GM10248 (cell line): ENCODE measurements at regions not wholly inside any gene's neighbourhood (a gene's known extent, or its start where the extent isn't known, plus 50 kb on each side); places are given as distances from the start of the nearest gene placed in this dataset.

Experiments used
- CTCF ChIA-PET: fragments of 300-600 bp; sonication (Branson Sonifier 250); formaldehyde crosslinking; extraction: SDS; loops from one replicate; lab custom pipeline; 2021; ENCODE audit warnings: antibody characterized with exemption; lab: Yijun Ruan, JAX
- POLR2A ChIA-PET: fragments of 350-650 bp; sonication (Branson Sonifier 250); formaldehyde crosslinking; extraction: SDS; loops from one replicate; lab custom pipeline; 2020; ENCODE audit warnings: antibody characterized with exemption; lab: Yijun Ruan, JAX
- DNase-seq: peaks from one replicate; pipeline ENCODE4 v3.0.0; 2012; ENCODE audit errors: extremely low spot score
- CTCF ChIP-seq: IDR thresholded peaks from 2 replicates; pipeline ENCODE4 v1.5.1; 2012; ENCODE audit warnings: mild to moderate bottlenecking, low read depth; ENCODE audit errors: extremely low read depth, missing control alignments, control extremely low read depth

GRCh38 chr13:21823416-21823815 is 152.5 kb downstream of the FGF9 start:
- DNase-seq: no peak
- ChIA-PET POLR2A (no interaction called here), CTCF (no interaction called here)
- TF ChIP-seq CTCF: no peak

- ChIA-PET CTCF (no interaction called here), POLR2A (no interaction called here)
- DNase-seq: no peak
- TF ChIP-seq CTCF: no peak
These were observed 153.1 kb downstream of the FGF9 start for GRCh38 chr13:21823949-21824348.

GRCh38 chr13:21825186-21825585 is 154.3 kb downstream of the FGF9 start:
- ChIA-PET CTCF (no interaction called here), POLR2A (no interaction called here)
- DNase-seq: no peak
- no peak for TF ChIP-seq CTCF

GRCh38 chr13:21825801-21826200 is 154.9 kb downstream of the FGF9 start:
- no peak for TF ChIP-seq CTCF
- no peak for DNase-seq
- CTCF ChIA-PET: no interaction called here
- POLR2A ChIA-PET: no interaction called here

GRCh38 chr13:21826214-21827015 is 155.5 kb downstream of the FGF9 start:
- no peak for DNase-seq
- ChIA-PET POLR2A (no interaction called here), CTCF (no interaction called here)

GRCh38 chr13:21831654-21832324 is 160.9 kb downstream of the FGF9 start:
- no peak for TF ChIP-seq CTCF
- DNase-seq: no peak
- POLR2A ChIA-PET: no interaction called here
- CTCF ChIA-PET: no interaction called here

More at GRCh38 chr13:21826214-21827015, 155.5 kb downstream of the FGF9 start:
- TF ChIP-seq CTCF: no peak
